Ovary (tissue), 3 donors: ENCODE measurements at regions not wholly inside any gene's neighbourhood (a gene's known extent, or its start where the extent isn't known, plus 50 kb on each side); places are given as distances from the start of the nearest gene placed in this dataset.

Experiments used
- CTCF ChIP-seq, 3 donors: fragments of 450-650 bp in 2 of 3; fragments of 200-600 bp in 1 of 3; IDR thresholded peaks; one replicate each; pipeline versions ENCODE4 v1.5.1 to v1.8.0; 2016 to 2022; ENCODE audit warnings: antibody characterized with exemption in 3 of 3, mild to moderate bottlenecking in 1 of 3
- EP300 ChIP-seq: sonication (generic); formaldehyde crosslinking; IDR thresholded peaks from one replicate; pipeline ENCODE4 v1.6.1; 2017; ENCODE audit warnings: antibody characterized with exemption
- POLR2A ChIP-seq: fragments of 450-650 bp; IDR thresholded peaks from one replicate; pipeline ENCODE4 v1.6.1; 2017; ENCODE audit warnings: antibody characterized with exemption, mild to moderate bottlenecking, moderate library complexity
- donor health status: DM: no; HTN: no; CAD: no.

DNA sequence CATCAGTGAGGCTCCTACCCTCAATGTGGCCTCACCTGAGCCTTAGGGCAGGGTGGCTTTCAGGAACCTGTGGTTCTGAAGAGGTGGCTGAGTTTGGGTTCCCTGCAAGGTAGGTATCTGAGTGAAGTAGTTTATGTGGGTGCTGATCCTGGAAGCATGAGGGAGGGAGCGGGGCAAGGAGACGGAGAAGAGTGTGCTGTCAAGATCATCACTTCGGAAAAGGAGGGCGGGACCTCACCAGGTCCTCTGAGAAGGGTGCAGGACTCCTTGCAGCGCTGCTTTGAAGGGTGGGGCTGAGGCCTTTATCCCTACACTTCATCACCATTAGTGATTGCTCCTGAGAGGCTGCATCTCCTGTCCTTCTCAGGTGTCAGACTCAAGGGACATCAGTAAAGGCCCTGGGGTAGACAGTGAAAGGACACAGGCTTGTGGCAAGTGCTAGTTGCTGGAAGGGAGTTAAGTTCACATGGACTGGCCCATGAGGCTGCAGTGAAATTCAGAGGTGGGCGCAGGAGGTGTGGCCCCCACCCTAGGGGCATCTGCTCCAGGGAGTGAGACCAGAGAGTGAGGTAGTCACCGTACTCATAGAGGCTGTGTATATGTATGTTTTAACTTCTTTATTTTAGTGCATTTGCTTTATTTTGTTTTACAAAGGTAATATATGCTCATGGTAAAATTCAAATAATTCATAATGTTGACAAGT is 57.3 kb upstream of the GALNT2 start:
- TF ChIP-seq POLR2A = no peak
- TF ChIP-seq CTCF (IDR thresholded peaks at IDR 0.05) = no peak
- TF ChIP-seq EP300 = no peak
